NB4 (cell line): ENCODE measurements at regions not wholly inside any gene's neighbourhood (a gene's known extent, or its start where the extent isn't known, plus 50 kb on each side); places are given as distances from the start of the nearest gene placed in this dataset.

Experiments
- CTCF ChIP-seq: IDR thresholded peaks from one replicate; pipeline ENCODE4 v1.5.1; 2012; ENCODE audit warnings: low read depth, low read length
- MYC ChIP-seq: IDR thresholded peaks from 2 replicates; pipeline ENCODE4 v1.6.1; 2011; ENCODE audit warnings: low read depth, low read length
- POLR2A ChIP-seq: IDR thresholded peaks from 2 replicates; pipeline ENCODE4 v1.6.1; 2011; ENCODE audit warnings: mild to moderate bottlenecking; ENCODE audit not compliant: insufficient read length; ENCODE audit errors: extremely low read depth

GRCh38 chr6:122904166-122904565, 91.9 kb upstream of the CLVS2 start:
- no peak for TF ChIP-seq CTCF
- TF ChIP-seq MYC = no peak
- no peak for TF ChIP-seq POLR2A
